Prostate gland (tissue), 2 donors: ENCODE measurements at regions not wholly inside any gene's neighbourhood (a gene's known extent, or its start where the extent isn't known, plus 50 kb on each side); places are given as distances from the start of the nearest gene placed in this dataset.

Experiments
- CTCF ChIP-seq, 4 experiments: fragments of 200-600 bp in 2 of 4; fragments of 450-650 bp in 2 of 4; sonication (generic) in 2 of 4; IDR thresholded peaks; 1 replicate in 3 of 4; 2 replicates in 1 of 4; pipeline ENCODE4 v1.5.1; 2016 to 2019; ENCODE audit warnings: antibody characterized with exemption in 4 of 4, mild to moderate bottlenecking in 2 of 4, moderate library complexity in 2 of 4
- POLR2A ChIP-seq: fragments of 450-650 bp; IDR thresholded peaks from one replicate; pipeline ENCODE4 v1.6.1; 2016; ENCODE audit warnings: antibody characterized with exemption, mild to moderate bottlenecking
- POLR2AphosphoS5 ChIP-seq: sonication (generic); formaldehyde crosslinking; IDR thresholded peaks from one replicate; pipeline ENCODE4 v1.6.1; 2017; ENCODE audit warnings: antibody characterized with exemption

GRCh38 chr12:12017135-12017581, 53.6 kb upstream of the BCL2L14 start:
- no peak for TF ChIP-seq CTCF (IDR thresholded peaks at IDR 0.05)
- TF ChIP-seq POLR2A, result no peak
- TF ChIP-seq POLR2AphosphoS5, result no peak
